D721Med (cell line): ENCODE measurements at regions not wholly inside any gene's neighbourhood (a gene's known extent, or its start where the extent isn't known, plus 50 kb on each side); places are given as distances from the start of the nearest gene placed in this dataset.

ENCODE experiments used
- DNase-seq: peaks from one replicate; pipeline ENCODE4 v3.0.0; 2011; ENCODE audit warnings: low spot score; ENCODE audit not compliant: insufficient read length
- FAIRE-seq: peaks from 2 replicates; lab custom pipeline; 2011; peaks lifted over from hg19 to GRCh38; lab: Jason Lieb, UNC
- TF ChIP-seq, protein P1 (sequence below): IDR thresholded peaks from 2 replicates; pipeline ENCODE4 v1.5.1; 2012; ENCODE audit warnings: mild to moderate bottlenecking, control low read depth; ENCODE audit not compliant: insufficient read depth; ENCODE audit errors: missing control alignments

DNA sequence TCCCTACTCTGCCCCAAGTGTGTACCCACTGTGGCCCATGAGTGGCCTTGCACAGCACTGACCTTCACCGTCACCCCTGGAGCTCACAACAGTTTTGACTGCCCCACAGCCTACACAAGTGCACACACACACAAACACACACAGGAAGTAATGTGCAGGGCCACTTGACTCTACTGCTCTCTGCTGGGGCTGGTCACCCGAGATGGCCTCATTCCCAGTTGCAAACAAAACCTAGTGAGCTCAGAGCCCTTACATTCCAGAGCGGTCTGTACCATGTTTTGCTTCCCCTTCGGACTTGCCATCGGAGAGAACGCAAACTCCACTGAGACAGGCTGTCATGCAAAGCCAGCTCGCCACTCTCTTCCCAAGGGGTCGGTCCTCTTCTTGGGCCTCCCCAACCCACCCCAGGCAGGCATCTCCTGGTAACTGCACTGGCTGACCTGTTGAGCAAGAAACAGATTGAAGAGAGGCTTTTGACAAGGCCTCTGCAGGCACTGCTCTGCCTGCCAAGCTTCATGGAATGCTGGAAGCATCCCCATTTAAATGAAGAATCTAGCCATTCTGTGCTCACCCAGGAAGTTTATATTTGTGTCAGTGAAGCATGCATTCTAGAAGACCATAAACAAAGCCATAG, 232.0 kb upstream of the IGF1R start:
- DNase-seq (no peak), FAIRE-seq (no peak)
- TF ChIP-seq, protein P1, sequence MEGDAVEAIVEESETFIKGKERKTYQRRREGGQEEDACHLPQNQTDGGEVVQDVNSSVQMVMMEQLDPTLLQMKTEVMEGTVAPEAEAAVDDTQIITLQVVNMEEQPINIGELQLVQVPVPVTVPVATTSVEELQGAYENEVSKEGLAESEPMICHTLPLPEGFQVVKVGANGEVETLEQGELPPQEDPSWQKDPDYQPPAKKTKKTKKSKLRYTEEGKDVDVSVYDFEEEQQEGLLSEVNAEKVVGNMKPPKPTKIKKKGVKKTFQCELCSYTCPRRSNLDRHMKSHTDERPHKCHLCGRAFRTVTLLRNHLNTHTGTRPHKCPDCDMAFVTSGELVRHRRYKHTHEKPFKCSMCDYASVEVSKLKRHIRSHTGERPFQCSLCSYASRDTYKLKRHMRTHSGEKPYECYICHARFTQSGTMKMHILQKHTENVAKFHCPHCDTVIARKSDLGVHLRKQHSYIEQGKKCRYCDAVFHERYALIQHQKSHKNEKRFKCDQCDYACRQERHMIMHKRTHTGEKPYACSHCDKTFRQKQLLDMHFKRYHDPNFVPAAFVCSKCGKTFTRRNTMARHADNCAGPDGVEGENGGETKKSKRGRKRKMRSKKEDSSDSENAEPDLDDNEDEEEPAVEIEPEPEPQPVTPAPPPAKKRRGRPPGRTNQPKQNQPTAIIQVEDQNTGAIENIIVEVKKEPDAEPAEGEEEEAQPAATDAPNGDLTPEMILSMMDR, result no peak

DNA sequence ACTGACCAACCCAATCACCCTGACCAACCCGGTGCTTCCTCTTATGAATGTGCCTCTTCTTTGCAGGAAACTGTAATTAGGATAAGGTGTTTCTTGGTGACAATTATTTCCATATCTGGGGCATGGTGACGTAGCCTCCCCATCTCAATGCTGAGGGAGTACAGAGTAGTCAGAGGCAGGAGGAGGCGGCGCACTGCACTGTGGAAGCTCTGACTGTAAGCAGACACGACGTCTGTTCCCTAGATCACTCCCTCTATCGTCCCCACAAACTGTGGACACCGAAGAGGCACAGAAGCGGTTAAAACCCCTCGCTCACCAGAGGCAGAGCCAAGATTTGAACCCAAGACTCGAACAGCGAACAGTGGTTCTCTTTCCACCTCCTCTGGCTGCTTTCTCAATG, 231.0 kb upstream of the IGF1R start:
- no peak for FAIRE-seq
- TF ChIP-seq, protein P1, result no peak
- no peak for DNase-seq

DNA sequence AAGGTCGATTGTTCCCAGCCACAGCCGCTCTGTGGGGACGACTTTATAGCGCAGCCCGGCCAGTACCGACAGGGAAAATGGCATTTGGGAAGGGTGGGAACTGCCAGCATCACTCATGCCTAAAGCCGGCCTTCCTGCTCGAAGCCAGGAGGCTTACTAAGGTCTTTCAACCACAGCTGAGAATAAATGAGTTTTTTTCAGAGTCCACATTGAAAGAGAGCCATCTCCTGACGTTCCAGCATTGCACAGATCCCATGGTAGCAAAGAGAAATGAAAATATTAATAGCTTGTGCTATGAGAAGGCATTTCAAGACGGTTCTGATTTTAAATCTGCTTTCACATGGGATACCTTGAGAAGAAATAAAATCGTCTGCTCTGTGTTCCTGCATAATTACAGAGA, 230.2 kb upstream of the IGF1R start:
- FAIRE-seq (no peak), DNase-seq (no peak)
- TF ChIP-seq, protein P1, result no peak

DNA sequence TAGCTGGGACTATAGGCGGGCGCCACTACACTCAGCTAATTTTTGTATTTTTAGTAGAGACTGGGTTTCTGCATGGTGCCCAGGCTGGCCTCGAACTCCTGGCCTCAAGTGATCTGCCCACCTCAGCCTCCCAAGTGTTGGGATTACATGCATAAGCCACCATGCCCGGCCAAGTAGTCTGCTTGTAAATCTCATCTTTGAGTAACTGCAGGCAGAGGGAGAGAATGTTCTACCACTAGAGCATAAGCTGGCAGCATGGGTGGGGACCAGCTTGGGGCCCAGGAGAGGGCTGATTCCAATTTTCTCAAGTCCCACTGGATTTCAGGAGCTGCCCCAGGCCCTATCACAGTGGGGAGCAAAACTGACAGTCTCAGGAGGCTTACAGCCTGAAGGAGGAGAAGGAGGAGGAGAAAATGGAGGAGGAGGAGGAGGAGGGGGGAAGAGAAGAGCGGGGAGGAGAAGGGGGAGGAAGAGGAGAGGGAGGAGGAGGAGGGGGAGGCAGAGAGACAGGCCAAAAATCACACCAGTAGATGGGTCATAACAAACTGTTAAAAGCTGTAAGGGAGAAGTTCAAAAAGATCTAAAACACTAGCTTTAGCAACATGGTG, 229.1 kb upstream of the IGF1R start:
- FAIRE-seq (no peak), DNase-seq (no peak)
- TF ChIP-seq, protein P1, result no peak

DNA sequence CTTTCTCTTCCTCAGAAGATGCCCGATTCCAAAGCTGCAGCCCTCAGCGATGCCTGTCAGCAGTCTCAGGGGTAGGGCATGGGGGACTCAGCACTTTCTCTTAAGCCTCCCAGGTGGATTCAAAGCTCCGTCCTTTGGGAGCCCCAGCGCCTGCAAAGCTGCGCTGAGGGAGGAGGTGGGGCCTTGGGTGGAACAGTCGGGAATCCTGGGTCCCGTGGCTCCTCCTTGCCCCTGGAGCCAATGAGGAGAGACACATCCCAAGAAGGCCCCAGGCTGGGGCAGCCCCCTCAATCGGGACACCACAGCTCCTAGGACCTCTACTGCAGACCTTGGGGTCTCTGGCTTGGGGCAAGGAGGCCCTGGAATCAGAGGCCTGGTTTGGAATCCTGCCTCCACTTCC, 227.5 kb upstream of the IGF1R start:
- DNase-seq (no peak), FAIRE-seq (no peak)
- TF ChIP-seq, protein P1, result no peak

DNA sequence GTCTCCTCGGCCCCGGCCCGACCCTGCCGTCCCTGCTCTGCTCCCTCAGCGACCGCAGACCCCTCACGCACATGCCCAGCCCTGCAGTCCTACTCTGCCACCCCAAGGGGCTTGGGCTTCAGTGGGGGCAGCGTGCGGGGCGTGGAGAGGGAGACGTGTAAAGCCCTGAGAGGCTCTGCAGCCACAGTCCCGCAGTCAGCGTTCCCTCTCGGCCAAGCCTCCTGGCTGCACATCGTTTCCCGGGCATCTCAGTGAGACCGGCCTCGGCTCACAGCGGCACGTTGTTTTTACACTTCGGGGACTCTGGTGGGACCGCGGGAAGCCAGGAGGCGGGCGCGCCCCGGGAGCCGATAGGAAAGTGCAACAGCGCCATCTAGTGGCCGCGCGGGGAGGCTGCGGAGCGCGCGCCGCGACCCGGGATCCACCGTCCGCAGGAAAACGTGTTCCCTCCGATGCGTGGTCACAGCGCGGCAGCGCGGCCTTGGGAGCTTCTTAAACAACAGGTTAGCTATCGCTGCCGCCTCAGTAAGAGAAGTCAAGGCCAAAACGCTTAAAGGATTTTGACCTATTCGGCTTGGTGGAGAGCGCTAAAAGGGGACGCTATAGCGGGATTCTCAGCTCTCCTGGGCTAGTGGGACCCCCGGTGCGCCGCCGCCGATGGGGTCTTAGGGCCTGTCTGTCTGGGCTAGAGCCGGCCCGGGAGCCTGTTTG, 226.8 kb upstream of the IGF1R start:
- no peak for FAIRE-seq
- peak; percentile 58 for DNase-seq
- TF ChIP-seq, protein P1, result peak; percentile 75

DNA sequence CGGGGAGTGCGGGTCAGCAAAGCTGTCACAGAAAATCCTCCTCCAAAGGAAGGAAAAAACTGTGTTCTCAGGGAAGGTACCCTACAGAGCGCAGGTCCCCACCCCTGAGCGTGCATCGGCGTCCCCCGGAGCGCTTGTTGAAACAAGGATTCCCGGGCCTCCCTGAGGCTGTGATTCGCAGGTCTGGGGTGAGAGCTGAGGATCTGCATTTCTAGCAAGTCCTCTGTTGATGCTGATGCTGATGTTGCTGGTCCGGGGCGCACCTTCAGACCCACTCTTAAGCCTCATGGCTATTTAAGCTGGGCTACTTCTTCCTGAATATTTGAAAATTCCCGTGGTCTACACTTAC, 226.2 kb upstream of the IGF1R start:
- TF ChIP-seq, protein P1, result no peak
- DNase-seq (no peak), FAIRE-seq (no peak)
